Astrocyte (in vitro differentiated cells and primary cell): ENCODE measurements at regions not wholly inside any gene's neighbourhood (a gene's known extent, or its start where the extent isn't known, plus 50 kb on each side); places are given as distances from the start of the nearest gene placed in this dataset.
A peak's percentile ranks its signal among the peaks of the same experiment; 100 is the strongest.
"Not testable (repeated sequence)": the region's sequence is repeated elsewhere in the genome, so short reads cannot be mapped to it uniquely, and the experiment has no call there.

Source experiments
- DNase-seq: peaks from one replicate; pipeline ENCODE4 v3.0.0-alpha.2; 2010; ENCODE audit warnings: low read depth
- FAIRE-seq: peaks from 2 replicates; lab custom pipeline; 2011; peaks lifted over from hg19 to GRCh38; lab: Jason Lieb, UNC
- H2AFZ ChIP-seq: 2 replicates; pipeline ENCODE4 v1.6.0; 2012; ENCODE audit warnings: low read depth, low read length, inconsistent platforms
- H3K27ac ChIP-seq: 2 replicates; pipeline ENCODE4 v1.5.1; 2011; ENCODE audit warnings: low read depth, low read length, inconsistent platforms
- H3K27me3 ChIP-seq: 2 replicates; pipeline ENCODE4 v1.6.0; 2011; ENCODE audit warnings: low read length, inconsistent platforms; ENCODE audit not compliant: insufficient read depth
- H3K36me3 ChIP-seq: 2 replicates; pipeline ENCODE4 v1.5.1; 2011; ENCODE audit warnings: low read length, inconsistent platforms; ENCODE audit not compliant: insufficient read depth
- H3K4me1 ChIP-seq: 2 replicates; pipeline ENCODE4 v1.5.1; 2011; ENCODE audit warnings: low read length, inconsistent platforms; ENCODE audit not compliant: insufficient read depth
- H3K4me2 ChIP-seq: 2 replicates; pipeline ENCODE4 v1.6.0; 2012; ENCODE audit warnings: low read length, inconsistent platforms
- H3K4me3 ChIP-seq: 2 replicates; pipeline ENCODE4 v1.5.1; 2011; ENCODE audit warnings: low read depth, mild to moderate bottlenecking, low read length, inconsistent platforms; ENCODE audit not compliant: insufficient read depth
- H3K79me2 ChIP-seq: 2 replicates; pipeline ENCODE4 v1.6.0; 2012; ENCODE audit warnings: mild to moderate bottlenecking, low read length, inconsistent platforms; ENCODE audit not compliant: insufficient read depth
- H3K9ac ChIP-seq: 2 replicates; pipeline ENCODE4 v1.6.0; 2012; ENCODE audit warnings: mild to moderate bottlenecking, low read length, inconsistent platforms
- H3K9me3 ChIP-seq: 2 replicates; pipeline ENCODE4 v1.5.1; 2012; ENCODE audit warnings: low read depth, mild to moderate bottlenecking, low read length, inconsistent platforms; ENCODE audit not compliant: insufficient read depth
- H4K20me1 ChIP-seq: 2 replicates; pipeline ENCODE4 v1.6.0; 2012; ENCODE audit warnings: low read length, inconsistent platforms; ENCODE audit not compliant: insufficient read depth
- H3K27ac Mint-ChIP-seq: one replicate; pipeline ENCODE4 v1.8.0; 2021; ENCODE audit warnings: mild to moderate bottlenecking, mixed read lengths; ENCODE audit not compliant: unreplicated experiment
- H3K27me3 Mint-ChIP-seq: one replicate; pipeline ENCODE4 v1.8.0; 2021; ENCODE audit warnings: low read depth, mixed read lengths; ENCODE audit not compliant: unreplicated experiment
- H3K36me3 Mint-ChIP-seq: one replicate; pipeline ENCODE4 v1.8.0; 2021; ENCODE audit warnings: low read depth, mixed read lengths; ENCODE audit not compliant: unreplicated experiment
- H3K4me1 Mint-ChIP-seq: one replicate; pipeline ENCODE4 v1.8.0; 2021; ENCODE audit warnings: low read depth, mixed read lengths; ENCODE audit not compliant: unreplicated experiment
- H3K4me3 Mint-ChIP-seq: one replicate; pipeline ENCODE4 v1.8.0; 2021; ENCODE audit warnings: mild to moderate bottlenecking, moderate library complexity, mixed read lengths; ENCODE audit not compliant: unreplicated experiment
- H3K9me3 Mint-ChIP-seq: one replicate; pipeline ENCODE4 v1.8.0; 2021; ENCODE audit warnings: mild to moderate bottlenecking, mixed read lengths; ENCODE audit not compliant: unreplicated experiment
- CTCF ChIP-seq: IDR thresholded peaks from 2 replicates; pipeline ENCODE4 v1.5.1; 2011; ENCODE audit warnings: low read depth, mild to moderate bottlenecking, inconsistent platforms, low read length, moderate library complexity; ENCODE audit not compliant: insufficient read depth
- EZH2 ChIP-seq: IDR thresholded peaks from 2 replicates; pipeline ENCODE4 v1.6.1; 2012; ENCODE audit warnings: mild to moderate bottlenecking, low read length, inconsistent platforms; ENCODE audit not compliant: insufficient read depth

- no peak overlapping the region for H3K4me2 ChIP-seq
- H3K27me3 Mint-ChIP-seq: no peaks in the 10 kb centered on the region
- H2AFZ ChIP-seq: no peak overlapping the region
- H3K79me2 ChIP-seq: no peaks in the 10 kb centered on the region
- no peak for DNase-seq
- no peak overlapping the region for H3K27ac Mint-ChIP-seq
- FAIRE-seq: no peak
- no peaks in the 10 kb centered on the region for H3K36me3 Mint-ChIP-seq
- no peak overlapping the region for H3K4me3 Mint-ChIP-seq
- no peaks in the 10 kb centered on the region for H4K20me1 ChIP-seq
- H3K4me1 ChIP-seq: no peaks in the 10 kb centered on the region
- no peak overlapping the region for H3K9ac ChIP-seq
- no peak overlapping the region for H3K27ac ChIP-seq
- H3K9me3 ChIP-seq: no peaks in the 10 kb centered on the region
- no peak for TF ChIP-seq EZH2
- H3K27me3 ChIP-seq: no peaks in the 10 kb centered on the region
- H3K36me3 ChIP-seq: no peaks in the 10 kb centered on the region
- H3K4me3 ChIP-seq: no peak overlapping the region
- H3K4me1 Mint-ChIP-seq: peaks cover 6% of the 10 kb centered on the region
- no peaks in the 10 kb centered on the region for H3K9me3 Mint-ChIP-seq
These were observed 796.6 kb upstream of the POU3F4 start for GRCh38 chrX:82711457-82711856.

- Mint-ChIP-seq H3K27me3 (no peaks in the 10 kb centered on the region), H3K9me3 (no peaks in the 10 kb centered on the region), H3K4me3 (no peak overlapping the region), H3K27ac (no peak overlapping the region), H3K4me1 (peaks cover 9% of the 10 kb centered on the region), H3K36me3 (no peaks in the 10 kb centered on the region)
- no peaks in the 10 kb centered on the region for H3K27me3 ChIP-seq
- no peak overlapping the region for H3K9ac ChIP-seq
- H3K4me1 ChIP-seq: no peaks in the 10 kb centered on the region
- H3K9me3 ChIP-seq: no peaks in the 10 kb centered on the region
- H4K20me1 ChIP-seq: no peaks in the 10 kb centered on the region
- no peak overlapping the region for H3K4me2 ChIP-seq
- H2AFZ ChIP-seq: no peak overlapping the region
- DNase-seq (no peak), FAIRE-seq (no peak)
- H3K36me3 ChIP-seq: no peaks in the 10 kb centered on the region
- H3K27ac ChIP-seq: no peak overlapping the region
- no peaks in the 10 kb centered on the region for H3K79me2 ChIP-seq
- H3K4me3 ChIP-seq: no peak overlapping the region
- no peak for TF ChIP-seq EZH2
- TF ChIP-seq CTCF: no peak
These were observed 786.2 kb upstream of the POU3F4 start for GRCh38 chrX:82721891-82722290.

GRCh38 chrX:82723806-82724205 lies 784.3 kb upstream of the POU3F4 start:
- no peaks in the 10 kb centered on the region for H3K9me3 Mint-ChIP-seq
- Histone ChIP-seq H3K4me2 (no peak overlapping the region), H3K9ac (no peak overlapping the region), H3K27ac (no peak overlapping the region), H3K4me1 (no peaks in the 10 kb centered on the region), H4K20me1 (no peaks in the 10 kb centered on the region), H3K4me3 (no peak overlapping the region), H3K79me2 (no peaks in the 10 kb centered on the region), H3K9me3 (no peaks in the 10 kb centered on the region), H3K27me3 (no peaks in the 10 kb centered on the region), H2AFZ (no peak overlapping the region), H3K36me3 (no peaks in the 10 kb centered on the region)
- no peak overlapping the region for H3K4me3 Mint-ChIP-seq
- H3K27ac Mint-ChIP-seq: no peak overlapping the region
- TF ChIP-seq CTCF (no peak), EZH2 (no peak)
- no peak for DNase-seq
- peaks cover 25% of the 10 kb centered on the region for H3K4me1 Mint-ChIP-seq
- no peaks in the 10 kb centered on the region for H3K36me3 Mint-ChIP-seq
- H3K27me3 Mint-ChIP-seq: no peaks in the 10 kb centered on the region
- peak; percentile 54 for FAIRE-seq

GRCh38 chrX:82727436-82727835 lies 780.7 kb upstream of the POU3F4 start:
- not testable (repeated sequence) for H3K4me3 Mint-ChIP-seq, FAIRE-seq, H4K20me1 ChIP-seq, H3K79me2 ChIP-seq, H3K4me1 ChIP-seq, H3K9me3 ChIP-seq, H3K36me3 ChIP-seq, H3K4me3 ChIP-seq, H3K9me3 Mint-ChIP-seq, H3K9ac ChIP-seq, H3K4me2 ChIP-seq, H3K27me3 ChIP-seq, H3K27me3 Mint-ChIP-seq, H3K36me3 Mint-ChIP-seq, H2AFZ ChIP-seq, H3K27ac ChIP-seq
- peak; percentile 12 for DNase-seq
- H3K4me1 Mint-ChIP-seq: peaks cover 25% of the 10 kb centered on the region
- H3K27ac Mint-ChIP-seq: peak overlapping the region; percentile 84
